ENCODE measurements at regions not wholly inside any gene's neighbourhood (a gene's known extent, or its start where the extent isn't known, plus 50 kb on each side); places are given as distances from the start of the nearest gene placed in this dataset.
"Not testable (repeated sequence)": the region's sequence is repeated elsewhere in the genome, so short reads cannot be mapped to it uniquely, and the experiment has no call there.

- no peak for DNase-seq
Measured at GRCh38 chr12:89151536-89151935, 200.8 kb downstream of the DUSP6 start.

GRCh38 chr12:89150789-89151188 lies 201.5 kb downstream of the DUSP6 start:
- DNase-seq, result not testable (repeated sequence)

- no peak for DNase-seq
Measured at GRCh38 chr12:89140602-89141238, 211.6 kb downstream of the DUSP6 start.

GRCh38 chr12:89140141-89140540 lies 212.2 kb downstream of the DUSP6 start:
- no peak for DNase-seq

GRCh38 chr12:89139390-89139789 lies 212.9 kb downstream of the DUSP6 start:
- no peak for DNase-seq

- DNase-seq, result no peak
Measured at GRCh38 chr12:89138048-89138852, 214.1 kb downstream of the DUSP6 start.

GRCh38 chr12:89135976-89136634 lies 216.2 kb downstream of the DUSP6 start:
- no peak for DNase-seq

GRCh38 chr12:89134213-89134770 lies 218.0 kb downstream of the DUSP6 start:
- DNase-seq, result no peak

GRCh38 chr12:89129167-89129870 lies 223.0 kb downstream of the DUSP6 start:
- DNase-seq, result no peak

GRCh38 chr12:89126712-89127111 lies 225.6 kb downstream of the DUSP6 start:
- DNase-seq, result no peak

GRCh38 chr12:89122852-89123251 lies 229.4 kb downstream of the DUSP6 start:
- no peak for DNase-seq

GRCh38 chr12:89117448-89118034 lies 234.8 kb downstream of the DUSP6 start:
- no peak for DNase-seq

GRCh38 chr12:89111964-89112363 lies 240.3 kb downstream of the DUSP6 start:
- DNase-seq, result no peak

GRCh38 chr12:89108265-89108664 lies 244.0 kb downstream of the DUSP6 start:
- no peak for DNase-seq

GRCh38 chr12:89106950-89107349 lies 245.4 kb downstream of the DUSP6 start:
- DNase-seq, result no peak

GRCh38 chr12:89105243-89105642 lies 247.1 kb downstream of the DUSP6 start:
- no peak for DNase-seq

- no peak for DNase-seq
Measured at GRCh38 chr12:89103831-89104230, 248.5 kb downstream of the DUSP6 start.

- DNase-seq, result no peak
Measured at GRCh38 chr12:89101440-89101839, 250.9 kb downstream of the DUSP6 start.

GRCh38 chr12:89098441-89099112 lies 253.7 kb downstream of the DUSP6 start:
- no peak for DNase-seq

- no peak for DNase-seq
Measured at GRCh38 chr12:89092297-89092696, 260.0 kb downstream of the DUSP6 start.

- no peak for DNase-seq
Measured at GRCh38 chr12:89091293-89091841, 260.9 kb downstream of the DUSP6 start.

- DNase-seq, result no peak
Measured at GRCh38 chr12:89089264-89089663, 263.0 kb downstream of the DUSP6 start.

Data from CD4-positive, alpha-beta T cell treated with Interleukin-15 for 1 hour (primary cell).